WTC11 (cell line): ENCODE measurements at regions not wholly inside any gene's neighbourhood (a gene's known extent, or its start where the extent isn't known, plus 50 kb on each side); places are given as distances from the start of the nearest gene placed in this dataset.

Experiments used
- ATAC-seq: fragments of 200-7000 bp; cut with Tn5 transposase; 2 replicates; pipeline ENCODE4 v1.10.0; 2021; ENCODE audit warnings: mild to moderate bottlenecking, moderate library complexity
- CTCF ChIA-PET: fragments of 300-600 bp; sonication (Branson Sonifier 250); formaldehyde crosslinking; loops from one replicate; lab custom pipeline; 2021; ENCODE audit warnings: antibody characterized with exemption; lab: Charles Lee
- POLR2A ChIA-PET: fragments of 350-600 bp; sonication (Branson Sonifier 250); formaldehyde crosslinking; loops from one replicate; lab custom pipeline; 2021; ENCODE audit warnings: antibody characterized with exemption; lab: Charles Lee
- DNase-seq: peaks from one replicate; pipeline ENCODE4 v3.0.0; 2021; ENCODE audit warnings: low spot score
- H3K27ac Mint-ChIP-seq: 2 replicates; pipeline ENCODE4 v1.8.0; 2021; ENCODE audit warnings: mixed read lengths
- H3K27me3 Mint-ChIP-seq: 2 replicates; pipeline ENCODE4 v1.8.0; 2021; ENCODE audit warnings: low read depth, mild to moderate bottlenecking, moderate library complexity, mixed read lengths
- H3K36me3 Mint-ChIP-seq: 2 replicates; pipeline ENCODE4 v1.8.0; 2021; ENCODE audit warnings: mixed read lengths
- H3K4me1 Mint-ChIP-seq: 2 replicates; pipeline ENCODE4 v1.8.0; 2022; ENCODE audit warnings: mixed read lengths
- H3K4me3 Mint-ChIP-seq: 2 replicates; pipeline ENCODE4 v1.8.0; 2021; ENCODE audit warnings: mild to moderate bottlenecking, moderate library complexity, mixed read lengths
- H3K9me3 Mint-ChIP-seq: 2 replicates; pipeline ENCODE4 v1.8.0; 2021; ENCODE audit warnings: mixed read lengths
- CREM ChIP-seq: sonication (generic); formaldehyde crosslinking; IDR thresholded peaks from 2 replicates; pipeline ENCODE4 v1.8.1; 2022; ENCODE audit warnings: mild to moderate bottlenecking, missing genetic modification reagents, moderate library complexity
- HMGA2 ChIP-seq: fragments of 250-450 bp; sonication (Bioruptor Pico); IDR thresholded peaks from 2 replicates; pipeline ENCODE4 v1.4.0; 2021; ENCODE audit warnings: mild to moderate bottlenecking, moderate library complexity
- MLX ChIP-seq: sonication (generic); formaldehyde crosslinking; IDR thresholded peaks from 2 replicates; pipeline ENCODE4 v1.8.1; 2023; ENCODE audit warnings: mild to moderate bottlenecking, missing genetic modification reagents, moderate library complexity
- NFYB ChIP-seq: sonication (generic); formaldehyde crosslinking; conservative IDR thresholded peaks from 2 replicates; pipeline ENCODE4 v1.8.0; 2022; ENCODE audit warnings: low read depth, missing genetic modification reagents
- NR1H2 ChIP-seq: sonication (generic); formaldehyde crosslinking; IDR thresholded peaks from 2 replicates; pipeline ENCODE4 v1.9.0; 2021; ENCODE audit warnings: mild to moderate bottlenecking, moderate library complexity, missing genetic modification reagents
- PRRX2 ChIP-seq: fragments of 250-450 bp; sonication (Bioruptor Pico); IDR thresholded peaks from 2 replicates; pipeline ENCODE4 v1.8.0; 2021; ENCODE audit warnings: mild to moderate bottlenecking
- RELA ChIP-seq: sonication (generic); formaldehyde crosslinking; IDR thresholded peaks from 2 replicates; pipeline ENCODE4 v1.8.1; 2022; ENCODE audit warnings: missing genetic modification reagents, mild to moderate bottlenecking, borderline replicate concordance
- TF ChIP-seq, protein P1 (sequence below): sonication (generic); formaldehyde crosslinking; IDR thresholded peaks from 2 replicates; pipeline ENCODE4 v1.8.1; 2023; ENCODE audit warnings: mild to moderate bottlenecking, missing genetic modification reagents, borderline replicate concordance
- TF ChIP-seq, protein P2 (sequence below): sonication (generic); formaldehyde crosslinking; IDR thresholded peaks from 2 replicates; pipeline ENCODE4 v1.8.0; 2023; ENCODE audit warnings: missing genetic modification reagents, mild to moderate bottlenecking, borderline replicate concordance
- TF ChIP-seq, protein P3 (sequence below): sonication (generic); formaldehyde crosslinking; IDR thresholded peaks from 2 replicates; pipeline ENCODE4 v1.8.1; 2023; ENCODE audit warnings: mild to moderate bottlenecking, missing genetic modification reagents
- TF ChIP-seq, protein P4 (sequence below): sonication (generic); formaldehyde crosslinking; IDR thresholded peaks from 2 replicates; pipeline ENCODE4 v1.8.1; 2023; ENCODE audit warnings: mild to moderate bottlenecking, missing genetic modification reagents, moderate library complexity

GRCh38 chr4:132085105-132085504 lies 1064.0 kb upstream of the PCDH10 start:
- Mint-ChIP-seq H3K27me3 (no peaks in the 10 kb centered on the region), H3K36me3 (peaks cover 10% of the 10 kb centered on the region), H3K4me1 (peaks cover 5% of the 10 kb centered on the region; the same call in 1 of the 2 replicates), H3K9me3 (peaks cover 38% of the 10 kb centered on the region), H3K27ac (no peak overlapping the region), H3K4me3 (no peak overlapping the region)
- DNase-seq = no peak
- ChIA-PET CTCF (no interaction called here), POLR2A (no interaction called here)
- TF ChIP-seq RELA (CRISPR knock-in tag) (no peak), CREM (CRISPR knock-in tag) (no peak), HMGA2 (CRISPR knock-in tag) (no peak)
- TF ChIP-seq, protein P1, sequence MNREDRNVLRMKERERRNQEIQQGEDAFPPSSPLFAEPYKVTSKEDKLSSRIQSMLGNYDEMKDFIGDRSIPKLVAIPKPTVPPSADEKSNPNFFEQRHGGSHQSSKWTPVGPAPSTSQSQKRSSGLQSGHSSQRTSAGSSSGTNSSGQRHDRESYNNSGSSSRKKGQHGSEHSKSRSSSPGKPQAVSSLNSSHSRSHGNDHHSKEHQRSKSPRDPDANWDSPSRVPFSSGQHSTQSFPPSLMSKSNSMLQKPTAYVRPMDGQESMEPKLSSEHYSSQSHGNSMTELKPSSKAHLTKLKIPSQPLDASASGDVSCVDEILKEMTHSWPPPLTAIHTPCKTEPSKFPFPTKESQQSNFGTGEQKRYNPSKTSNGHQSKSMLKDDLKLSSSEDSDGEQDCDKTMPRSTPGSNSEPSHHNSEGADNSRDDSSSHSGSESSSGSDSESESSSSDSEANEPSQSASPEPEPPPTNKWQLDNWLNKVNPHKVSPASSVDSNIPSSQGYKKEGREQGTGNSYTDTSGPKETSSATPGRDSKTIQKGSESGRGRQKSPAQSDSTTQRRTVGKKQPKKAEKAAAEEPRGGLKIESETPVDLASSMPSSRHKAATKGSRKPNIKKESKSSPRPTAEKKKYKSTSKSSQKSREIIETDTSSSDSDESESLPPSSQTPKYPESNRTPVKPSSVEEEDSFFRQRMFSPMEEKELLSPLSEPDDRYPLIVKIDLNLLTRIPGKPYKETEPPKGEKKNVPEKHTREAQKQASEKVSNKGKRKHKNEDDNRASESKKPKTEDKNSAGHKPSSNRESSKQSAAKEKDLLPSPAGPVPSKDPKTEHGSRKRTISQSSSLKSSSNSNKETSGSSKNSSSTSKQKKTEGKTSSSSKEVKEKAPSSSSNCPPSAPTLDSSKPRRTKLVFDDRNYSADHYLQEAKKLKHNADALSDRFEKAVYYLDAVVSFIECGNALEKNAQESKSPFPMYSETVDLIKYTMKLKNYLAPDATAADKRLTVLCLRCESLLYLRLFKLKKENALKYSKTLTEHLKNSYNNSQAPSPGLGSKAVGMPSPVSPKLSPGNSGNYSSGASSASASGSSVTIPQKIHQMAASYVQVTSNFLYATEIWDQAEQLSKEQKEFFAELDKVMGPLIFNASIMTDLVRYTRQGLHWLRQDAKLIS (CRISPR knock-in tag) = no peak
- TF ChIP-seq, protein P2, sequence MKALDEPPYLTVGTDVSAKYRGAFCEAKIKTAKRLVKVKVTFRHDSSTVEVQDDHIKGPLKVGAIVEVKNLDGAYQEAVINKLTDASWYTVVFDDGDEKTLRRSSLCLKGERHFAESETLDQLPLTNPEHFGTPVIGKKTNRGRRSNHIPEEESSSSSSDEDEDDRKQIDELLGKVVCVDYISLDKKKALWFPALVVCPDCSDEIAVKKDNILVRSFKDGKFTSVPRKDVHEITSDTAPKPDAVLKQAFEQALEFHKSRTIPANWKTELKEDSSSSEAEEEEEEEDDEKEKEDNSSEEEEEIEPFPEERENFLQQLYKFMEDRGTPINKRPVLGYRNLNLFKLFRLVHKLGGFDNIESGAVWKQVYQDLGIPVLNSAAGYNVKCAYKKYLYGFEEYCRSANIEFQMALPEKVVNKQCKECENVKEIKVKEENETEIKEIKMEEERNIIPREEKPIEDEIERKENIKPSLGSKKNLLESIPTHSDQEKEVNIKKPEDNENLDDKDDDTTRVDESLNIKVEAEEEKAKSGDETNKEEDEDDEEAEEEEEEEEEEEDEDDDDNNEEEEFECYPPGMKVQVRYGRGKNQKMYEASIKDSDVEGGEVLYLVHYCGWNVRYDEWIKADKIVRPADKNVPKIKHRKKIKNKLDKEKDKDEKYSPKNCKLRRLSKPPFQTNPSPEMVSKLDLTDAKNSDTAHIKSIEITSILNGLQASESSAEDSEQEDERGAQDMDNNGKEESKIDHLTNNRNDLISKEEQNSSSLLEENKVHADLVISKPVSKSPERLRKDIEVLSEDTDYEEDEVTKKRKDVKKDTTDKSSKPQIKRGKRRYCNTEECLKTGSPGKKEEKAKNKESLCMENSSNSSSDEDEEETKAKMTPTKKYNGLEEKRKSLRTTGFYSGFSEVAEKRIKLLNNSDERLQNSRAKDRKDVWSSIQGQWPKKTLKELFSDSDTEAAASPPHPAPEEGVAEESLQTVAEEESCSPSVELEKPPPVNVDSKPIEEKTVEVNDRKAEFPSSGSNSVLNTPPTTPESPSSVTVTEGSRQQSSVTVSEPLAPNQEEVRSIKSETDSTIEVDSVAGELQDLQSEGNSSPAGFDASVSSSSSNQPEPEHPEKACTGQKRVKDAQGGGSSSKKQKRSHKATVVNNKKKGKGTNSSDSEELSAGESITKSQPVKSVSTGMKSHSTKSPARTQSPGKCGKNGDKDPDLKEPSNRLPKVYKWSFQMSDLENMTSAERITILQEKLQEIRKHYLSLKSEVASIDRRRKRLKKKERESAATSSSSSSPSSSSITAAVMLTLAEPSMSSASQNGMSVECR = no peak
- ATAC-seq = no peak

DNA sequence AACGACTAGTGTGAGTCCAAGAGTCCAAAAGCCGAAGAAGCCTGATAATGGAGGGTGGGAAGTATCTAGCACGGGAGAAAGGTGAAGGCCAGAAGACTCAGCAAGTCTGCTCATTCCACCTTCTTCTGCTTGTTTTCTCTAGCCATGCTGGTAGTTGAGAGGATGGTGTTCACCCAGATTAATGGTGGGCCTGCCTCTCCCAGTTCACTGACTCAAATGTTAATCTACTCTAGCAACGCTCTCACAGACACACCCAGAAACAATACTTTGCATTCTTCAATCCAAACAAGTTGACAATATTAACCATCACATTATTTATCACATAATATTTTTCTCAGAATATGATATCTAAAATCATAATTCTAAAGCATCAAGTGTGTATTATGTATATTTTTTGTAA lies 1055.1 kb upstream of the PCDH10 start:
- POLR2A ChIA-PET = no interaction called here
- TF ChIP-seq MLX (CRISPR knock-in tag) (no peak), NR1H2 (CRISPR knock-in tag) (no peak), NFYB (CRISPR knock-in tag) (no peak), PRRX2 (no peak)
- TF ChIP-seq, protein P3, sequence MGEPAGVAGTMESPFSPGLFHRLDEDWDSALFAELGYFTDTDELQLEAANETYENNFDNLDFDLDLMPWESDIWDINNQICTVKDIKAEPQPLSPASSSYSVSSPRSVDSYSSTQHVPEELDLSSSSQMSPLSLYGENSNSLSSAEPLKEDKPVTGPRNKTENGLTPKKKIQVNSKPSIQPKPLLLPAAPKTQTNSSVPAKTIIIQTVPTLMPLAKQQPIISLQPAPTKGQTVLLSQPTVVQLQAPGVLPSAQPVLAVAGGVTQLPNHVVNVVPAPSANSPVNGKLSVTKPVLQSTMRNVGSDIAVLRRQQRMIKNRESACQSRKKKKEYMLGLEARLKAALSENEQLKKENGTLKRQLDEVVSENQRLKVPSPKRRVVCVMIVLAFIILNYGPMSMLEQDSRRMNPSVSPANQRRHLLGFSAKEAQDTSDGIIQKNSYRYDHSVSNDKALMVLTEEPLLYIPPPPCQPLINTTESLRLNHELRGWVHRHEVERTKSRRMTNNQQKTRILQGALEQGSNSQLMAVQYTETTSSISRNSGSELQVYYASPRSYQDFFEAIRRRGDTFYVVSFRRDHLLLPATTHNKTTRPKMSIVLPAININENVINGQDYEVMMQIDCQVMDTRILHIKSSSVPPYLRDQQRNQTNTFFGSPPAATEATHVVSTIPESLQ = no peak
- TF ChIP-seq, protein P4, sequence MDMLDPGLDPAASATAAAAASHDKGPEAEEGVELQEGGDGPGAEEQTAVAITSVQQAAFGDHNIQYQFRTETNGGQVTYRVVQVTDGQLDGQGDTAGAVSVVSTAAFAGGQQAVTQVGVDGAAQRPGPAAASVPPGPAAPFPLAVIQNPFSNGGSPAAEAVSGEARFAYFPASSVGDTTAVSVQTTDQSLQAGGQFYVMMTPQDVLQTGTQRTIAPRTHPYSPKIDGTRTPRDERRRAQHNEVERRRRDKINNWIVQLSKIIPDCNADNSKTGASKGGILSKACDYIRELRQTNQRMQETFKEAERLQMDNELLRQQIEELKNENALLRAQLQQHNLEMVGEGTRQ = no peak
- TF ChIP-seq, all 79 proteins: peak for 0
- Mint-ChIP-seq H3K27ac (no peak overlapping the region), H3K27me3 (no peaks in the 10 kb centered on the region), H3K9me3 (peaks cover 41% of the 10 kb centered on the region), H3K4me1 (no peaks in the 10 kb centered on the region), H3K4me3 (no peak overlapping the region), H3K36me3 (peaks cover 18% of the 10 kb centered on the region)
- DNase-seq = no peak
- CTCF ChIA-PET = no interaction called here
- ATAC-seq = no peak
